ENCODE measurements at regions not wholly inside any gene's neighbourhood (a gene's known extent, or its start where the extent isn't known, plus 50 kb on each side); places are given as distances from the start of the nearest gene placed in this dataset.

- TF ChIP-seq EP300 (IDR thresholded peaks at IDR 0.05; ENCODE audit: low read depth), result no peak
- TF ChIP-seq POLR2AphosphoS5 (IDR thresholded peaks at IDR 0.05), result no peak
- TF ChIP-seq POLR2A (IDR thresholded peaks at IDR 0.05), result no peak
- TF ChIP-seq, protein P1, sequence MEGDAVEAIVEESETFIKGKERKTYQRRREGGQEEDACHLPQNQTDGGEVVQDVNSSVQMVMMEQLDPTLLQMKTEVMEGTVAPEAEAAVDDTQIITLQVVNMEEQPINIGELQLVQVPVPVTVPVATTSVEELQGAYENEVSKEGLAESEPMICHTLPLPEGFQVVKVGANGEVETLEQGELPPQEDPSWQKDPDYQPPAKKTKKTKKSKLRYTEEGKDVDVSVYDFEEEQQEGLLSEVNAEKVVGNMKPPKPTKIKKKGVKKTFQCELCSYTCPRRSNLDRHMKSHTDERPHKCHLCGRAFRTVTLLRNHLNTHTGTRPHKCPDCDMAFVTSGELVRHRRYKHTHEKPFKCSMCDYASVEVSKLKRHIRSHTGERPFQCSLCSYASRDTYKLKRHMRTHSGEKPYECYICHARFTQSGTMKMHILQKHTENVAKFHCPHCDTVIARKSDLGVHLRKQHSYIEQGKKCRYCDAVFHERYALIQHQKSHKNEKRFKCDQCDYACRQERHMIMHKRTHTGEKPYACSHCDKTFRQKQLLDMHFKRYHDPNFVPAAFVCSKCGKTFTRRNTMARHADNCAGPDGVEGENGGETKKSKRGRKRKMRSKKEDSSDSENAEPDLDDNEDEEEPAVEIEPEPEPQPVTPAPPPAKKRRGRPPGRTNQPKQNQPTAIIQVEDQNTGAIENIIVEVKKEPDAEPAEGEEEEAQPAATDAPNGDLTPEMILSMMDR (IDR thresholded peaks at IDR 0.05), result no peak
- intact Hi-C loops (cut with DNase I; ENCODE audit: low total_unique reads), result no loop called here
- WGBS, 2 donors (ENCODE audit: low coverage in 1 of 2), result 67% methylated on average over 13 of the region's 13 CpGs; no CpG with 5 or more reads in 1 of the 2 donors
- H3K27me3 ChIP-seq, result no peaks in the 10 kb centered on the region
- no peak for DNase-seq
- H3K36me3 ChIP-seq, result no peaks in the 10 kb centered on the region
- in situ Hi-C loops (cut with MboI; ENCODE audit: low pct_ligation_motif_present in 1 of 4, low pct_unique_long_range_greater_than_20kb in 1 of 4, low sequenced_read_pairs in 3 of 4), result no loop called here
- no peak overlapping the region for H3K4me3 ChIP-seq
- H3K4me1 ChIP-seq, result peaks cover 0 to 12% (median 0%) of the 10 kb centered on the region in 4 donors
- H3K9me3 ChIP-seq, result no peaks in the 10 kb centered on the region
- no peak overlapping the region for H3K27ac ChIP-seq
These were observed 223.8 kb downstream of the GLI2 start for GRCh38 chr2:120959426-120959825.

DNA sequence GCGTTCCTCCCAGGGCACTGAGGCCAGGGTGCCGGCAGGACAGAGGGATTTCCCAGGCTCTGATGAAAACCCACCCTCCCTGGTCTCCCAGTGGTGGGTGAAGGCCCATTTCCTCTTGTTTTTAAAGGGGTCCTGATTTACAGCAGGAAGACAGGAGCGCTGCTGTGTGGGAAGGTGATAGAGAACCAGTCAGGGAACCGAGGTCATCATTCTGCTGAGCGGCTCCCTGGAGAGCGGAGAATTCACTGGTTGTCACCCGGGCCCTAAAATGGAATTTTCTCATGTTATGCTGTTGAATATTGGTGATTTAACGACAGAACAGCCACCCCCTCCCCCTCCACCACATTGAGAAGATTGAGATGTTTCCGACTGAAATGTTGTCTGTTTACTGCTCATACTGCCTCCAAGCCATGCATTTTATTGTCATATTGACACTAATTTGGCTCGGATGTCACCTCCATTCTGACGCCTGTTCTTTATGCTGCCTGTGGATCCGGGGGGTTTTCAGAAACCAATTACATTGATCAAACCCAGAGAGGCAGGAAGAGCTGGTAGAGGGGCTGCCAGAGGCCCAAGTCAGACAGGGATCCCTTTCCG lies 225.2 kb downstream of the GLI2 start:
- DNase-seq, result no peak
- no peak overlapping the region for H3K4me3 ChIP-seq
- H3K4me1 ChIP-seq, result peaks cover 0 to 12% (median 0%) of the 10 kb centered on the region in 4 donors
- H3K36me3 ChIP-seq, result no peaks in the 10 kb centered on the region
- TF ChIP-seq, protein P1 (IDR thresholded peaks at IDR 0.05), result no peak
- TF ChIP-seq EP300 (IDR thresholded peaks at IDR 0.05; ENCODE audit: low read depth), result no peak
- TF ChIP-seq POLR2AphosphoS5 (IDR thresholded peaks at IDR 0.05), result no peak
- TF ChIP-seq POLR2A (IDR thresholded peaks at IDR 0.05), result no peak
- no peak overlapping the region for H3K27ac ChIP-seq
- 70 to 77% methylated on average over 2 to 13 of the region's 13 CpGs for WGBS, 2 donors (ENCODE audit: low coverage in 1 of 2)
- intact Hi-C loops (cut with DNase I; ENCODE audit: low total_unique reads), result no loop called here
- H3K9me3 ChIP-seq, result no peaks in the 10 kb centered on the region
- in situ Hi-C loops (cut with MboI; ENCODE audit: low pct_ligation_motif_present in 1 of 4, low pct_unique_long_range_greater_than_20kb in 1 of 4, low sequenced_read_pairs in 3 of 4), result no loop called here
- H3K27me3 ChIP-seq, result no peaks in the 10 kb centered on the region

- 66% methylated on average over 11 of the region's 11 CpGs; no CpG with 5 or more reads in 1 of the 2 donors for WGBS, 2 donors (ENCODE audit: low coverage in 1 of 2)
- no peak overlapping the region for H3K27ac ChIP-seq
- intact Hi-C loops (cut with DNase I; ENCODE audit: low total_unique reads), result no loop called here
- no peaks in the 10 kb centered on the region for H3K9me3 ChIP-seq
- H3K4me3 ChIP-seq, result no peak overlapping the region
- in situ Hi-C loops (cut with MboI; ENCODE audit: low pct_ligation_motif_present in 1 of 4, low pct_unique_long_range_greater_than_20kb in 1 of 4, low sequenced_read_pairs in 3 of 4), result no loop called here
- no peak for DNase-seq
- peaks cover 0 to 12% (median 0%) of the 10 kb centered on the region in 4 donors for H3K4me1 ChIP-seq
- TF ChIP-seq POLR2AphosphoS5 (IDR thresholded peaks at IDR 0.05) (no peak), EP300 (IDR thresholded peaks at IDR 0.05; ENCODE audit: low read depth) (no peak)
- H3K27me3 ChIP-seq, result no peaks in the 10 kb centered on the region
- no peaks in the 10 kb centered on the region for H3K36me3 ChIP-seq
These were observed 225.7 kb downstream of the GLI2 start for GRCh38 chr2:120961396-120961795.

- WGBS, 2 donors (ENCODE audit: low coverage in 1 of 2), result 73 to 81% methylated on average over 6 to 12 of the region's 12 CpGs
- intact Hi-C loops (cut with DNase I; ENCODE audit: low total_unique reads) (no loop called here), in situ Hi-C loops (cut with MboI; ENCODE audit: low pct_ligation_motif_present in 1 of 4, low pct_unique_long_range_greater_than_20kb in 1 of 4, low sequenced_read_pairs in 3 of 4) (no loop called here)
- H3K4me3 ChIP-seq, result no peak overlapping the region
- no peaks in the 10 kb centered on the region for H3K27me3 ChIP-seq
- DNase-seq, result no peak
- H3K4me1 ChIP-seq, result peaks cover 0 to 6% (median 0%) of the 10 kb centered on the region in 4 donors
- no peaks in the 10 kb centered on the region for H3K9me3 ChIP-seq
- no peak overlapping the region for H3K27ac ChIP-seq
- H3K36me3 ChIP-seq, result no peaks in the 10 kb centered on the region
- TF ChIP-seq POLR2A (IDR thresholded peaks at IDR 0.05) (no peak), EP300 (IDR thresholded peaks at IDR 0.05; ENCODE audit: low read depth) (no peak), POLR2AphosphoS5 (IDR thresholded peaks at IDR 0.05) (no peak)
- TF ChIP-seq, protein P1 (IDR thresholded peaks at IDR 0.05), result no peak
These were observed 228.5 kb downstream of the GLI2 start for GRCh38 chr2:120963997-120964705.
